A549 (cell line): ENCODE measurements at regions not wholly inside any gene's neighbourhood (a gene's known extent, or its start where the extent isn't known, plus 50 kb on each side); places are given as distances from the start of the nearest gene placed in this dataset.
A peak's percentile ranks its signal among the peaks of the same experiment; 100 is the strongest.

Experiments
- ATAC-seq, 2 experiments: fragments of 200-7000 bp in 1 of 2; fragments of >200 bp in 1 of 2; cut with Nextera tagmentation in 1 of 2; cut with Tn5 transposase in 1 of 2; 3 replicates each; pipeline versions ENCODE4 v1.8.0 to v1.9.1; 2018 to 2020; ENCODE audit warnings: mild to moderate bottlenecking in 1 of 2, moderate library complexity in 1 of 2
- CTCF ChIA-PET: fragments of 300-600 bp; sonication (Branson Sonifier 250); formaldehyde crosslinking; extraction: SDS; loops from one replicate; lab custom pipeline; 2021; ENCODE audit warnings: antibody characterized with exemption, inconsistent platforms; lab: Yijun Ruan, JAX
- POLR2A ChIA-PET: fragments of 350-600 bp; formaldehyde crosslinking; extraction: SDS; loops from one replicate; lab custom pipeline; 2021; ENCODE audit warnings: antibody characterized with exemption, inconsistent platforms; lab: Yijun Ruan, JAX
- DNase-seq, 2 experiments: peaks; one replicate each; pipeline versions ENCODE4 v3.0.0 to v3.0.0-alpha.2; 2011 to 2016; ENCODE audit warnings: low read depth in 1 of 2, low spot score in 1 of 2
- FAIRE-seq: peaks from 2 replicates; lab custom pipeline; 2011; peaks lifted over from hg19 to GRCh38; lab: Jason Lieb, UNC
- H3K27ac ChIP-seq, 2 experiments: fragments of >200 bp; sonication (Bioruptor Twin); formaldehyde crosslinking; 3 replicates each; pipeline ENCODE4 v1.5.1; 2016 to 2017
- H3K4me1 ChIP-seq: fragments of >200 bp; sonication (Bioruptor Twin); formaldehyde crosslinking; 3 replicates; pipeline ENCODE4 v1.6.1; 2016
- H3K4me2 ChIP-seq: fragments of >200 bp; sonication (Bioruptor Twin); formaldehyde crosslinking; 3 replicates; pipeline ENCODE4 v1.6.1; 2016
- H3K4me3 ChIP-seq: fragments of >200 bp; sonication (Bioruptor Twin); formaldehyde crosslinking; 3 replicates; pipeline ENCODE4 v1.5.1; 2016
- H3K9me3 ChIP-seq: fragments of >200 bp; sonication (Bioruptor Twin); formaldehyde crosslinking; 3 replicates; pipeline ENCODE4 v1.6.1; 2016
- ATOH8 ChIP-seq: fragments of 250-450 bp; sonication (Bioruptor Pico); IDR thresholded peaks from 2 replicates; pipeline ENCODE4 v1.5.0; 2020; ENCODE audit warnings: low read depth, mild to moderate bottlenecking, moderate library complexity
- BHLHE40 ChIP-seq: IDR thresholded peaks from 2 replicates; pipeline ENCODE4 v1.6.1; 2012; ENCODE audit warnings: low read depth, low read length, inconsistent platforms
- CBX8 ChIP-seq: fragments of 200-600 bp; sonication (generic); IDR thresholded peaks from 2 replicates; pipeline ENCODE4 v1.6.1; 2016
- EHMT2 ChIP-seq: fragments of 200-600 bp; sonication (generic); IDR thresholded peaks from 2 replicates; pipeline ENCODE4 v1.6.1; 2016; ENCODE audit warnings: antibody characterized with exemption, low read depth, mild to moderate bottlenecking, moderate library complexity
- EP300 ChIP-seq, 2 experiments: fragments of >200 bp; sonication (Bioruptor Twin); formaldehyde crosslinking; IDR thresholded peaks; 2 replicates in 1 of 2; 3 replicates in 1 of 2; pipeline ENCODE4 v1.6.1; 2016 to 2017
- FOSL2 ChIP-seq, 2 experiments: fragments of 450-650 bp in 1 of 2; fragments of >200 bp in 1 of 2; sonication (Bioruptor Twin) in 1 of 2; formaldehyde crosslinking; IDR thresholded peaks; 2 replicates each; pipeline versions ENCODE4 v1.5.0 to v1.6.1; 2016 to 2020; ENCODE audit warnings: mild to moderate bottlenecking in 1 of 2, moderate library complexity in 1 of 2
- GATA3 ChIP-seq: IDR thresholded peaks from 2 replicates; pipeline ENCODE4 v1.6.1; 2012; ENCODE audit warnings: borderline replicate concordance
- HOXA7 ChIP-seq: fragments of 250-450 bp; sonication (Bioruptor Pico); IDR thresholded peaks from 2 replicates; pipeline ENCODE4 v1.5.0; 2020; ENCODE audit warnings: mild to moderate bottlenecking, moderate library complexity
- MAFK ChIP-seq: fragments of 450-650 bp; IDR thresholded peaks from 2 replicates; pipeline ENCODE4 v1.6.1; 2014; ENCODE audit not compliant: partially characterized antibody
- MYC ChIP-seq: IDR thresholded peaks from 2 replicates; pipeline ENCODE4 v1.6.1; 2012; ENCODE audit warnings: mild to moderate bottlenecking, inconsistent platforms, low read length, improper control_type of control experiment, borderline replicate concordance
- NFE2L2 ChIP-seq: fragments of 150-350 bp; conservative IDR thresholded peaks from 2 replicates; pipeline ENCODE4 v1.6.1; 2014; ENCODE audit warnings: low read length
- RNF2 ChIP-seq: fragments of 200-600 bp; sonication (generic); IDR thresholded peaks from 2 replicates; pipeline ENCODE4 v1.6.1; 2016; ENCODE audit warnings: low read depth, mild to moderate bottlenecking, antibody characterized with exemption, moderate library complexity, borderline replicate concordance
- ZC3H11A ChIP-seq: fragments of 450-650 bp; IDR thresholded peaks from 2 replicates; pipeline ENCODE4 v1.6.1; 2014; ENCODE audit warnings: antibody characterized with exemption, mild to moderate bottlenecking
- ZFP36 ChIP-seq: fragments of 450-650 bp; IDR thresholded peaks from 2 replicates; pipeline ENCODE4 v1.6.1; 2014; ENCODE audit warnings: borderline replicate concordance; ENCODE audit not compliant: partially characterized antibody
- ZNF302 ChIP-seq: fragments of 250-450 bp; sonication (Bioruptor Pico); IDR thresholded peaks from 2 replicates; pipeline ENCODE4 v1.9.0; 2021; ENCODE audit warnings: inconsistent platforms, mild to moderate bottlenecking, moderate library complexity
- WGBS: methylation state at CpG from one replicate; pipeline ENCODE4 v1.1.6; 2017; ENCODE audit errors: missing lambda C conversion rate; 5-methylcytosine and 5-hydroxymethylcytosine counted together
- TF ChIP-seq, protein P1 (sequence below): IDR thresholded peaks from 2 replicates; pipeline ENCODE4 v1.6.1; 2012
- TF ChIP-seq, protein P2 (sequence below): fragments of >200 bp; sonication (Bioruptor Twin); formaldehyde crosslinking; IDR thresholded peaks from 3 replicates; pipeline ENCODE4 v1.6.1; 2016
- TF ChIP-seq, protein P3 (sequence below): IDR thresholded peaks from 2 replicates; pipeline ENCODE4 v1.6.1; 2012; ENCODE audit warnings: low read depth, borderline replicate concordance

DNA sequence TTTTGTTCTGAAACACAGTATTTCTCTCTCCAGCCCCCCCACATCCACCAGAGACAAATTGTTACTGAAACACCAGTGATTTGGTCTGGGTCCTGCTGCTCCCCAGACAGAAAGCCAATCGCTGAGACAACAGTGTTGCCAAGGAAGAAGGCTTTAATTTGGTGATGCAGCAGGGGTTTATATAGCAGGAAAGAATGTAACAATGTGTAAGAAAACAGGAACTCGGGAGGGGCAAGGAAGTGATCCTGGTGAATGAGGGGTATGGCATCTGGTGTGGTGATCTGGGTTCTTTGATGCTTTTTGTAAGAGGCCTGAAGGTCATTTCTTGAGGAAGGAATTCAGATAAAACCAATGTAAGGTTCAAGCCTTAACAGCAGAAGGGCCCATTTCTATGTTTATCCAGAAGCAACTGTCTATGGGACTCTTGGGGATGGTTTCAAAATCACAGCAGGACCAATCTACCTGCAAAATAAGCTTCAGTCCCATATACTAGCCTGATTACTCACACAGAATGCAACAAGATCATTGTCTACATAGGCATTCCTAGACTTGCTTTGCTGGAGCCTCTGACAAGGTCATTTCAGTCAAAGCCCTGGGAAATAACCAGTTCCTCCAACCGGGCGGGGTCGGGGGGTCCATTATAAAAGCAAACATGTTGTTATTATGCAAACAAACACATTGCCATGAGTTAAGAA lies 445.2 kb upstream of the ZFP42 start:
- POLR2A ChIA-PET: no interaction called here
- ATAC-seq (no peak), FAIRE-seq (no peak), DNase-seq (peak in 1 of 2 experiments; percentile 4)
- WGBS: 66% methylated on average over 5 of the region's 5 CpGs
- no peak for TF ChIP-seq MAFK
- TF ChIP-seq MYC: no peak
- TF ChIP-seq, protein P1, sequence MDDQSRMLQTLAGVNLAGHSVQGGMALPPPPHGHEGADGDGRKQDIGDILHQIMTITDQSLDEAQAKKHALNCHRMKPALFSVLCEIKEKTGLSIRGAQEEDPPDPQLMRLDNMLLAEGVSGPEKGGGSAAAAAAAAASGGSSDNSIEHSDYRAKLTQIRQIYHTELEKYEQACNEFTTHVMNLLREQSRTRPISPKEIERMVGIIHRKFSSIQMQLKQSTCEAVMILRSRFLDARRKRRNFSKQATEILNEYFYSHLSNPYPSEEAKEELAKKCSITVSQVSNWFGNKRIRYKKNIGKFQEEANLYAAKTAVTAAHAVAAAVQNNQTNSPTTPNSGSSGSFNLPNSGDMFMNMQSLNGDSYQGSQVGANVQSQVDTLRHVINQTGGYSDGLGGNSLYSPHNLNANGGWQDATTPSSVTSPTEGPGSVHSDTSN: no peak
- TF ChIP-seq, protein P2, sequence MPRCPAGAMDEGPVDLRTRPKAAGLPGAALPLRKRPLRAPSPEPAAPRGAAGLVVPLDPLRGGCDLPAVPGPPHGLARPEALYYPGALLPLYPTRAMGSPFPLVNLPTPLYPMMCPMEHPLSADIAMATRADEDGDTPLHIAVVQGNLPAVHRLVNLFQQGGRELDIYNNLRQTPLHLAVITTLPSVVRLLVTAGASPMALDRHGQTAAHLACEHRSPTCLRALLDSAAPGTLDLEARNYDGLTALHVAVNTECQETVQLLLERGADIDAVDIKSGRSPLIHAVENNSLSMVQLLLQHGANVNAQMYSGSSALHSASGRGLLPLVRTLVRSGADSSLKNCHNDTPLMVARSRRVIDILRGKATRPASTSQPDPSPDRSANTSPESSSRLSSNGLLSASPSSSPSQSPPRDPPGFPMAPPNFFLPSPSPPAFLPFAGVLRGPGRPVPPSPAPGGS: no peak
- no peak for TF ChIP-seq ZNF302 (CRISPR knock-in tag)
- no peak for TF ChIP-seq EP300 (IDR thresholded peaks at IDR 0.05)
- no peak for TF ChIP-seq GATA3
- no peak for TF ChIP-seq EHMT2
- no peak for TF ChIP-seq ZC3H11A
- no peak for TF ChIP-seq BHLHE40
- TF ChIP-seq NFE2L2: no peak
- no peak for TF ChIP-seq RNF2
- H3K4me3 ChIP-seq: no peak overlapping the region
- no peak overlapping the region for H3K27ac ChIP-seq
- CTCF ChIA-PET: no interaction called here
- peaks cover 11% of the 10 kb centered on the region for H3K4me1 ChIP-seq
- H3K9me3 ChIP-seq: no peaks in the 10 kb centered on the region
- no peak overlapping the region for H3K4me2 ChIP-seq

- FAIRE-seq (no peak), ATAC-seq (no peak)
- WGBS: 81% methylated on average over 4 of the region's 4 CpGs
Observed at GRCh38 chr4:187552781-187553180, 442.8 kb upstream of the ZFP42 start.

DNA sequence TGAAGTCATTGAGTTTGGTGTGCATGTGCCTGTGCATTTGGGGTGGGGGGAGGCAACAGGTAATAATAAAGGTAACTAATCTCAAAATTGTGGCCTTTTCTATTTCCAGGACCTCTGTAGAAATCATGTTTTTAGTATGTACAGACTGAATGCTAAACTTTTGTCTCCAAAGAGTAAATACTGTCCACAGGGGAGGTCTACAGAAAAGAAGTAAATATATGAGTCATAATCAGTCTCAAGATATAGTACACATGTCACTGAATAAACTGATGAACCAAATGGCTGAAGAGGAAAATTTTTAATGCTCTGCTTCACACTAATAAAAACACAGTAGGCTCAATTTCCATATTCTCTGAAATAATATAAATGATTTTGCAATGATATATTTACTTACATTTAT lies 440.4 kb upstream of the ZFP42 start:
- H3K4me2 ChIP-seq: 0 out of 3 replicates have a peak overlapping the region, but pooled peaks have one; percentile 18
- ChIA-PET CTCF (no interaction called here), POLR2A (no interaction called here)
- peaks cover 10% of the 10 kb centered on the region; the same call in 2 of the 3 replicates for H3K4me1 ChIP-seq
- DNase-seq (no peak), FAIRE-seq (no peak), ATAC-seq (no peak)
- H3K4me3 ChIP-seq: no peak overlapping the region
- H3K27ac ChIP-seq: no peak overlapping the region
- H3K9me3 ChIP-seq: no peaks in the 10 kb centered on the region; the same call in 2 of the 3 replicates
- TF ChIP-seq FOSL2 (IDR thresholded peaks at IDR 0.05) (no peak), FOSL2 (CRISPR knock-in tag; IDR thresholded peaks at IDR 0.05) (peak; percentile 36), RNF2 (no peak)

More at GRCh38 chr4:187552781-187553180, 442.8 kb upstream of the ZFP42 start:
- no peak for DNase-seq
- TF ChIP-seq CBX8 (no peak), ATOH8 (CRISPR knock-in tag) (no peak), HOXA7 (CRISPR knock-in tag) (no peak)
- ChIA-PET POLR2A (no interaction called here), CTCF (no interaction called here)
- peaks cover 10% of the 10 kb centered on the region; the same call in 2 of the 3 replicates for H3K4me1 ChIP-seq
- H3K27ac ChIP-seq: no peak overlapping the region
- no peaks in the 10 kb centered on the region; the same call in 2 of the 3 replicates for H3K9me3 ChIP-seq
- no peak overlapping the region for H3K4me2 ChIP-seq
- H3K4me3 ChIP-seq: no peak overlapping the region

GRCh38 chr4:187558391-187558790 lies 437.2 kb upstream of the ZFP42 start:
- Histone ChIP-seq H3K4me3 (no peak overlapping the region), H3K9me3 (no peaks in the 10 kb centered on the region; the same call in 2 of the 3 replicates), H3K4me2 (no peak overlapping the region), H3K4me1 (peaks cover 10% of the 10 kb centered on the region; the same call in 2 of the 3 replicates), H3K27ac (no peak overlapping the region)
- TF ChIP-seq, protein P3, sequence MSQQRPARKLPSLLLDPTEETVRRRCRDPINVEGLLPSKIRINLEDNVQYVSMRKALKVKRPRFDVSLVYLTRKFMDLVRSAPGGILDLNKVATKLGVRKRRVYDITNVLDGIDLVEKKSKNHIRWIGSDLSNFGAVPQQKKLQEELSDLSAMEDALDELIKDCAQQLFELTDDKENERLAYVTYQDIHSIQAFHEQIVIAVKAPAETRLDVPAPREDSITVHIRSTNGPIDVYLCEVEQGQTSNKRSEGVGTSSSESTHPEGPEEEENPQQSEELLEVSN: no peak
- TF ChIP-seq ZC3H11A (no peak), ZFP36 (no peak)
- FAIRE-seq (no peak), ATAC-seq (no peak), DNase-seq (no peak)
- ChIA-PET POLR2A (no interaction called here), CTCF (no interaction called here)
- 92% methylated on average over 1 of the region's 1 CpG for WGBS
